NCI-H510A treated with DMSO at 0.1 percent for 48 hours (cell line): ENCODE measurements at regions not wholly inside any gene's neighbourhood (a gene's known extent, or its start where the extent isn't known, plus 50 kb on each side); places are given as distances from the start of the nearest gene placed in this dataset.
"Not testable (repeated sequence)": the region's sequence is repeated elsewhere in the genome, so short reads cannot be mapped to it uniquely, and the experiment has no call there.

Source experiments
- DNase-seq: peaks from one replicate; lab custom pipeline; 2025; lab: John Stamatoyannopoulos, UW

- not testable (repeated sequence) for DNase-seq
Measured at GRCh38 chrX:67213686-67214085, 330.1 kb upstream of the AR start.

DNA sequence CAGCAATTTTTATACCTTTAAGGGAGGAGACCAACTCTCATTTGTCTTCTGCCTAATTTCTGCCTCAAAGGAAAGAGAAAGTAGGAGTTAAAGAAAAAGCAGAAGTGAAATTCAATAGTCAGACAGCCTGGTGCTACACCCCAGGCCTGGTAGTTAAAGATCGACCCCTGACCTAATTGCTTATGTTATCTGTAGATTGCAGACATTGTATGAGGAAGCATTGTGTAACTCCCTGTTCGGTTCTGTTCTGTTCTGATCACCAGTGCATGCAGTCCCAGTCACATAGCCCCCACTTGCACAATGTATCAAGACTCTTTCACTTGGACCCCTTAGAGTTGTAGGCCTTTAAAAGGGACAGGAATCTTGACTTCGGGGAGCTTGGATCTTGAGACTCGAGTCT, 335.9 kb upstream of the AR start:
- DNase-seq: no peak

GRCh38 chrX:67159437-67159836, 384.4 kb upstream of the AR start:
- DNase-seq: no peak

DNA sequence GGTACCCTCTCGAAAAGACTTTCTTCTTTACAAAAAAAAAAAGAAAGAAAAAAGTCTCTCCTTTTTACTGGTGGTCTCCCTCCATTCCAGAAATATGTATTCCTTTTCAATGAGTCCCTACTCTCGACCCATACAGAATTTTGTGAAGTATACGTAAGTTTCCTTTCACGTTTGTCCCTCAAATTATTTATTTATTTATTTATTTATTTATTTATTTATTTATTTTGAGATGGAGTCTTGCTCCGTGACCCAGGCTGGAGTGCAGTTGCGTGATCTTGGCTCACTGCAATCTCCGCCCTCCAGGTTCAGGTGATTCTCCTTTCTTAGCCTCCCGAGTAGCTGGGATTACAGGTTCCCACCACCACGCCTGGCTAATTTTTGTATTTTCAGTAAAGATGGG, 429.2 kb upstream of the AR start:
- DNase-seq: no peak

DNA sequence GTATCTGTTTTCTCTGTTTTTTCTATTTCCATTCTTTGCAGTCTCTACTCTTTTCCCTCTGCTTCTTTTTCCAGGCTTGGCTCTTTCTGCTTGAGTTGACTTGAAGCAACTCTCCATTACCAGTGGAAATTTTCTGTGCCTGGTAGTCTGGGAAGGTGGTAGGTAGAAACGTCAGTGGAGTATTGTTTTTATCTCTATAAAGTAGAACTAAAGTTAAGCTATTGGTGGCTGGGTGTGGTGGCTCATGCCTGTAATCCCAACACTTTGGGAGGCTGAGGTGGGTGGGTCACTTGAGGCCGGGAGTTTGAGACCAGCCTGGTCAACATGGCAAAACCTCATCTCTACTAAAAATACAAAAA, 438.1 kb upstream of the AR start:
- DNase-seq: no peak

DNA sequence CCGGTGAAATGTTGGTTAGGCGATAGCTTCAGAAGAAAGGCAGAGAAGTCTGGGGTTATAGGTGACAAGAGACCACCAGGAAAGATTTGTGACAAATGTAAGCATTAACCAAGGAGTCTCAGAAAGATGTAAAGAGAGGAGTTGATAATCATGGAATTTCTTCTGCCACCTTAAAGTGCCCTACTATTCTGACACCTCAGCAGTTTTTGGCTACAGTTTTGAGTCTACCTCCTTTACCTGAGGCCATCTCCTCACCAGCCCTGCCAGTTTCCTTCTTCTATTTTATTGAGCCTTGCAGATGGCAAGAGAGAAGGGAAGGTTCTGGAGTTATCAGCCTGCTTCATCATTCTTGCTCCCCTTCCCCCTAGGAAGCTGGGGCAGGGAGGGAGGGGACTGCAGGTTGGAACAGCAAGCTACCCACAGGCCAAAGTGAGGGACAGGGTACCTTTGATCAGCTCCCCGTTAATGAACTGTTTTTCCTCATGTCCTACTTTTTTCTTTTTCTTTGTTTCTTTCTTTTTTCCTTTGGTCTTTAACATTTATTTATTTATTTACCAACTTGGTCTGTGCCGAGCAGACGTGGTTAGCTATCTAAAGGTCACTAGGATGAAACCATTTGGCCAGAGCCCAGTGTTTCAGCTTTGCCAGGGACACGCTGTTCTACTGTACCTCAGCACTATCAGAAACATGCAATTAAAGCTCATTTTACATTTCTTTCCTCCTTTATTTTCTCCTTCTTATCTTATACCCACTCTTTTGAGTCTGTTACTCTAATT, 438.7 kb upstream of the AR start:
- no peak for DNase-seq

- DNase-seq: no peak
Measured at GRCh38 chrX:67100031-67100884, 443.6 kb upstream of the AR start.

- no peak for DNase-seq
Measured at GRCh38 chrX:67094061-67094460, 449.8 kb upstream of the AR start.

DNA sequence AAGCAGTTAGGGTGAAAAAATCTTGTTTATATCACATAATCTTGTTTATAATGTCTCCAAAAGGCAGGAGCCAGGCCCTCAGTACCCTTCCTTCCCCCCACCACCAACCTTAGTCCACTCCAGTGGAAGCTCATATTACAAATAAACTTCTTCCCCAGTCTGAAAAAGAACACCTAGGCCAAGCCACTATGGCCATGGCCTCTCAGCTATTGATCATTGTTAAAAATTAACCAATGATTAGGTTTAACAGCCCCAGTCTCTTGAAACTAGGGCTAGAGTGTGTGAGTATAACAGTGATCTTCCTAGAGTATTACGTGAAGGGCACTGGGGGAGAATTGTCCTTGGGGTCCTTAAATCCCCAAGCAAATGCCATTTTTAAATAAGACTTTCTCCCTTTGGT, 411.9 kb upstream of the EDA2R start:
- no peak for DNase-seq

DNA sequence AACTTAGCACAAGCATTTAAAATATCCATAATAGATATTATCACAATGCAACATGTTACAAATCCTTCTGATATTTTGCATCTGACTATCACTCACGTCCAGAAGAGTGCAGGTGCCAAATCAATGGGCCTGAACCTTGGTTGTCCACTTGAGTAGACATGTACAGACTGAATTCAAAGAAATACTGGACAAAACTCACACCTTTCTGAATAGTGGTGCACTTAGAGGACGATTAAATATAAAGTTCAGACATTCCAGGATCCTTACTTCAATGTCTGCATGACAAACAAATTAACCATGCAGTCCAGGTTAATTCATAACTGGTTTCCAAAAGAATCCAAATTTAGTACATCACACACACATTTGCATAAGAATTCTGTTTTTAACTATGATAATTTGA, 406.0 kb upstream of the EDA2R start:
- DNase-seq: no peak

- no peak for DNase-seq
Measured at GRCh38 chrX:67044029-67044653, 405.3 kb upstream of the EDA2R start.

- DNase-seq: no peak
Measured at GRCh38 chrX:67004451-67004850, 365.6 kb upstream of the EDA2R start.

DNA sequence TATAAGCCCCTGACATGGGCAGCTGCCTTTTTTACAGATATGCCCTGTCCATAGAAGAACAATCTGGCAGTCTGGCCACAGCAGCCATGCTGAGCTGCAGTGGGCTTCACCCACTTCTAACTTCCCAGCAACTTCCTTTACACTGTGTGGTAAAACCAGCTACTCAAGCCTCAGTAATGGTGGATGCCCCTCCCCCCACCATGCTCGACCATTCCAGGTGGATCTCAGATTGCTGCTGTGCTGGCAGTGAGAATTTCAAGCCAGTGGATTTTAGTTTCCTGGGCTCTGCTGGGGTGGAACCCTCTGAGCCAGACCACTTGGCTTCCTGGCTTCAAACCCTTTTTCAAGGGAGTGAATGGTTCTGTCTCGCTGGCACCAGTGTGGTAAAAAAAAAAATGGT, 355.9 kb upstream of the EDA2R start:
- no peak for DNase-seq

- not testable (repeated sequence) for DNase-seq
Measured at GRCh38 chrX:66992077-66992476, 353.2 kb upstream of the EDA2R start.

DNA sequence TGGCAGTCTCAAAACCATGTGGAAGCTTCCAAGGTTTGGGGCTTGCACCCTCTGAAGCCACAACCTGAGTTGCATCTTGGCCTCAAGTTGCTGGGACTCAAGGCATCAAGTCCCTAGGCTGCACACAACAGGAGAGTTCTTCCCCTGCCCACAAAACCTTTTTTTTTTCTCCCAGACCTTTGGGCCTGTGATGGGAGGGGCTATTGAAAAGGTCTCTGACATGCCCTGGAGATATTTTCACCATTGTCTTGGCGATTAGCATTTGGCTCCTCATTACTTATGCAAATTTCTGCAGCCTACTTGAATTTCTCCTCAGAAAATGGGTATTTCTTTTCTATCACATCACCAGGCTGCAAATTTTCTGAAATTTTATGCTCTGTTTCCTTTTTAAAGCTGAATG, 349.5 kb upstream of the EDA2R start:
- DNase-seq: no peak

DNA sequence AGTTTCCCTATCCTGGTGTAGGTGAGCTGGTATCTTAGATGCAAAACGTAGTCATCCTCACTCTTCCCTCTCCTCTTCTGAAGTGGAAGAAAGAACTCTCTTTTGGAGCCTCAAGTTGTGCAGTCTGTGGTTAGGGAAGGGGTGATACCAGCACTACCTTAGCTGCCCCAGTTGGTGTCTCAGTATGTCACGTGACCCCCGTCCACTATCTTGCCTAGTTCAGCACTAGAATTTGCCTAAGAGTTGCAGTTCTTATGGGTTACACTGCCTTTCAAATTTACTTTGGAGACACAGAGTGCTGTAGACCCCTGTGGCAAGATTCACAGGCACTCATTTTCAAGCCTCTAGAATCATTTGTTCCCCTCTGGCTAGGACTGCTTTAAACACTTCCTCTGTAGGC, 322.8 kb upstream of the EDA2R start:
- no peak for DNase-seq

- no peak for DNase-seq
Measured at GRCh38 chrX:66931713-66932112, 292.8 kb upstream of the EDA2R start.

DNA sequence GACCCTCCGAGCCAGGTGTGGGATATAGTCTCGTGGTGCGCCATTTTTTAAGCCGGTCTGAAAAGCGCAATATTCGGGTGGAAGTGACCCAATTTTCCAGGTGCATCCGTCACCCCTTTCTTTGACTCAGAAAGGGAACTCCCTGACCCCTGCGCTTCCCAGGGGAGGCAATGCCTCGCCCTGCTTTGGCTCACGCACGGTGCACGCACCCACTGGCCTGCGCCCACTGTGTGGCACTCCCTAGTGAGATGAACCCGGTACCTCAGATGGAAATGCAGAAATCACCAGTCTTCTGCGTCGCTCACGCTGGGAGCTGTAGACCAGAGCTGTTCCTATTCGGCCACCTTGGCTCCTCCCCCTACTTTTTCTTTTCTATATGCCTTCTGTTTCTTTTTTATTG, 291.6 kb upstream of the EDA2R start:
- not testable (repeated sequence) for DNase-seq

DNA sequence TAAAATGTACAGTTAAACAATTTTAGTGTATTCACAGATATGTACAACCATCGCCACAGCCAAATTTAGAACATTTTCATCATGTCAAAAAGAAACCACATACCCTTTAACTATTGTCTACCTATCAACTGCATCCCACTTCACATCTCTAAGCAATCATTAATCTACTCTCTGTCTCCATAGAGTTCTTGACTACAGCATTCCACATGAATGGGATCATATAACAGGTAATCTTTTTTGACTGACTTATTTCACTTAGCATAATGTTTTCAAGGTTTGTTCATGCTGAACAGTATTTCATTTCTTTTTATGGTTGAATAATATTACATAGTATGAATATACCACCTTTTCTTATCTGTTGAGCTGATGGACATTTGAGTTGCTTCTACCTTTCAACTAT, 281.4 kb upstream of the EDA2R start:
- DNase-seq: no peak

- no peak for DNase-seq
Measured at GRCh38 chrX:66919280-66919832, 280.5 kb upstream of the EDA2R start.

DNA sequence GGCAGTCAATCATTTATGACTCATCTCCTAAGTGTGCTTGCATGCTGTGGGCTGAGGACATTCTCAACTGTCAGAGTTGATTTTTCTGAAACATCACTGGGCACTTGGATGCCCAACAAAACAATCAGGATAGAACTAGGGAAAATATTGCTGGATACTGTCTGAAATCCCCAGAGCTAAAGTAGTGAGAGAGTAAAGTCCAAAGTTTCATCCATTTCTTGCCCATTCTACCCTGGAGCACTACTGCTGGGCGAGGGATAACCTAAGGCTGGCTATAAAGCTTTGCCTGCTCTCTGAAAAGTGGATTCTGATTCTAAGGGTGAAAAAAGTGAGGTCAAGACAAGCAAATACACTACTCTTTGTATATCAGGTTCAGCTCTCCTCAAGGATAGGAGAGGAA, 279.6 kb upstream of the EDA2R start:
- DNase-seq: no peak

DNA sequence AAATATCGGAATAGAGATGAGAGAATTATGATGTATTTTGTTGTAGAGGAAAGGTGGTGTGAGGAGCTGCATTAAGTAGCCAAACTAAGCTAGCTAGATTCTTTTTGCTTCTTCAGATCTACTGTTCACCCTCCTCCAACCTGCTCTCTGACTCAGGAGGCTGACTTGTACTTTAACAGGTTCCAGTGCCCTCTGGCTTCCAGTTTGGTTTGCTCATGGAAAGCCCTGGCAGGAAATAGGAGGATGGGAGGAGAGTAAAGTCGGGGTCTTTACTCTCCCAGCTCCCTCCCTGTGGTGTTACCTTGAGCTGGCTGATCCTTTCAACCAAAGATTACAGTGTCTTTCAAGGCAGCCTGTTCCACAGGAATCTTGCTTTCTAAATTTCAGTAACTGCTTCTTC, 277.0 kb upstream of the EDA2R start:
- no peak for DNase-seq

DNA sequence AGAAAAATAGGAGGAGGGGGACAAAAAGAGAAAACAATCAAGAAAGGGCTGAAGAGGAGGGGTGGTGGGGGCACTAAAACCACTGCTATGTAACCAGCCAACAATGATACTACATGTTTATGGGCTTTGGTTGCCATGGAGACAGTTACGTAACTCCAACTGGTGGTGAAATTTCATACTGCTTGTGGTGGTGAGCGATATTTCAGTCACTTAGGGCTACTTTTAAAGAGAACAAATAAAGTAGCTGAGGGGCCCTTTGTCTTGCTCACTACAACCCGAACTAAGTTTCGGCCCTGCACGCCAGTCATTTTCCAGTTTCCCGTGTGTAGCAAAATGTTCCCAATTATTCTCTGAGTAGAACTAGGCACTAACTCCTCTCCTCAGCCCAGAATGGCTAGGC, 275.2 kb upstream of the EDA2R start:
- no peak for DNase-seq
